ENCODE measurements at regions not wholly inside any gene's neighbourhood (a gene's known extent, or its start where the extent isn't known, plus 50 kb on each side); places are given as distances from the start of the nearest gene placed in this dataset.
"Not testable (repeated sequence)": the region's sequence is repeated elsewhere in the genome, so short reads cannot be mapped to it uniquely, and the experiment has no call there.

GRCh38 chr2:186940463-186940862, 91.5 kb upstream of the ZSWIM2 start:
- no peaks in the 10 kb centered on the region for H3K4me1 ChIP-seq (ENCODE audit: control insufficient read depth, insufficient read depth, low read length, poor library complexity, severe bottlenecking)
- H3K4me3 ChIP-seq (ENCODE audit: extremely low read depth, insufficient read depth, low read length, poor library complexity, severe bottlenecking): no peak overlapping the region
- WGBS, 2 experiments (ENCODE audit: insufficient coverage in 2 of 2): 100% methylated on average over 1 of the region's 2 CpGs; no CpG with 5 or more reads in 1 of the 2 experiments
- no peak overlapping the region for H3K27ac ChIP-seq (ENCODE audit: low read depth, low read length, severe bottlenecking)
- no peaks in the 10 kb centered on the region for H3K36me3 ChIP-seq (ENCODE audit: control insufficient read depth, insufficient read depth, low read length)
- H3K9me3 ChIP-seq (ENCODE audit: control insufficient read depth, low read length): no peaks in the 10 kb centered on the region

GRCh38 chr2:186934420-186934819, 85.5 kb upstream of the ZSWIM2 start:
- Histone ChIP-seq H3K4me3 (ENCODE audit: extremely low read depth, insufficient read depth, low read length, poor library complexity, severe bottlenecking) (no peak overlapping the region), H3K9me3 (ENCODE audit: control insufficient read depth, low read length) (no peaks in the 10 kb centered on the region), H3K36me3 (ENCODE audit: control insufficient read depth, insufficient read depth, low read length) (no peaks in the 10 kb centered on the region), H3K4me1 (ENCODE audit: control insufficient read depth, insufficient read depth, low read length, poor library complexity, severe bottlenecking) (no peaks in the 10 kb centered on the region), H3K27ac (ENCODE audit: low read depth, low read length, severe bottlenecking) (no peak overlapping the region)
- 60 to 61% methylated on average over 1 to 3 of the region's 4 CpGs for WGBS, 2 experiments (ENCODE audit: insufficient coverage in 2 of 2)

- H3K27ac ChIP-seq (ENCODE audit: low read depth, low read length, severe bottlenecking): no peak overlapping the region
- no peaks in the 10 kb centered on the region for H3K9me3 ChIP-seq (ENCODE audit: control insufficient read depth, low read length)
- no peaks in the 10 kb centered on the region for H3K4me1 ChIP-seq (ENCODE audit: control insufficient read depth, insufficient read depth, low read length, poor library complexity, severe bottlenecking)
- no peaks in the 10 kb centered on the region for H3K36me3 ChIP-seq (ENCODE audit: control insufficient read depth, insufficient read depth, low read length)
- no peak overlapping the region for H3K4me3 ChIP-seq (ENCODE audit: extremely low read depth, insufficient read depth, low read length, poor library complexity, severe bottlenecking)
Measured at GRCh38 chr2:186927867-186928191, 78.9 kb upstream of the ZSWIM2 start.

DNA sequence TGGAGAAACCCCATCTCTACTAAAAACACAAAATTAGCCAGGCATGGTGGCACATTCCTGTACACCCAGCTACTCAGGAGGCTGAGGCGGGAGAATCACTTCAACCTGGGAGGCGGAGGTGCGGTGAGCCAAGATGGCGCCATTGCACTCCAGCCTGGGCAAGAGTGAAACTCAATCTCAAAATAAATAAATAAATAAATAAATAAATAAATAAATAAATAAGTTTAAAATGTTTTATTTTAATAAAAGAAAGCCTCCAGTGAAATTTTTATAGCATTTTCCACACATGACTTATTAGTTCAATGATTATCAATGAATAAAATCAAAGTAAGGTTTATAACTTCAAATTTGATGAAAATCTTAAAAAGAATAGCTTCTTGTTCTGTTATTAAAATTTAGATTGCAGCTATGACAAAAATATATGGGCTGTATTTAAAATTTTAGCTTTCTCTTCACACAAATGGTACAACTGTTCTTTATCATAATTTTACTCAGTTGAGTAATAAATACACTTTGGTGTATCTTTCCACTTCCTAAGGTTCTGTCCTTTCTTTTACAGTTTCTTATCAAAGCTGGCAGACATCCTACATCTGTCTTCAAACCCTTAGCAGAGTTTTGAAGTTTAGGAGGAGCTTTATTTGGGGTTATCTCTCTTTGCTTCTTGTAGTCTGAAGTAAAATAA, 78.4 kb upstream of the ZSWIM2 start:
- WGBS, 2 experiments (ENCODE audit: insufficient coverage in 2 of 2): no CpG with 5 or more reads among the region's 4 CpGs
- Histone ChIP-seq H3K27ac (ENCODE audit: low read depth, low read length, severe bottlenecking) (no peak overlapping the region), H3K36me3 (ENCODE audit: control insufficient read depth, insufficient read depth, low read length) (no peaks in the 10 kb centered on the region), H3K4me3 (ENCODE audit: extremely low read depth, insufficient read depth, low read length, poor library complexity, severe bottlenecking) (no peak overlapping the region), H3K9me3 (ENCODE audit: control insufficient read depth, low read length) (no peaks in the 10 kb centered on the region), H3K4me1 (ENCODE audit: control insufficient read depth, insufficient read depth, low read length, poor library complexity, severe bottlenecking) (no peaks in the 10 kb centered on the region)

- Histone ChIP-seq H3K4me1 (ENCODE audit: control insufficient read depth, insufficient read depth, low read length, poor library complexity, severe bottlenecking) (no peaks in the 10 kb centered on the region), H3K27ac (ENCODE audit: low read depth, low read length, severe bottlenecking) (no peak overlapping the region), H3K4me3 (ENCODE audit: extremely low read depth, insufficient read depth, low read length, poor library complexity, severe bottlenecking) (no peak overlapping the region), H3K9me3 (ENCODE audit: control insufficient read depth, low read length) (no peaks in the 10 kb centered on the region), H3K36me3 (ENCODE audit: control insufficient read depth, insufficient read depth, low read length) (no peaks in the 10 kb centered on the region)
- 80% methylated on average over 1 of the region's 1 CpG; no CpG with 5 or more reads in 1 of the 2 experiments for WGBS, 2 experiments (ENCODE audit: insufficient coverage in 2 of 2)
Measured at GRCh38 chr2:186925514-186925913, 76.5 kb upstream of the ZSWIM2 start.

DNA sequence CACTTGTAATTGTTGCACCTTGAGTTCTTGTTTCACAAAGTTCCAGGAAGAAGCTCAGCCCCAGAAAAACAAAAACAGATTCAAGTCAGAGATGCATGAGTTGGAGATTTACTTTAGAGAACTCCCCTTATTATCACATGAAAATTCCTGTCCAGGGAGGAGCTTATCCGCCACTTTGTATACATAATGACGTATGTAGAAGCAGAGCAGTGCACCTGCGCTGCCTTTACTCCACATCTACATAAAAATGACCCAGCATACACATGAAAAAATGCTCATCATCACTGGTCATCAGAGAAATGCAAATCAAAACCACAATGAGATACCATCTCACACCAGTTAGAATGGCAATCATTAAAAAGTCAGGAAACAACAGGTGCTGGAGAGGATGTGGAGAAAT, 73.3 kb upstream of the ZSWIM2 start:
- not testable (repeated sequence) for H3K4me1 ChIP-seq (ENCODE audit: control insufficient read depth, insufficient read depth, low read length, poor library complexity, severe bottlenecking)
- 72% methylated on average over 3 of the region's 3 CpGs; no CpG with 5 or more reads in 1 of the 2 experiments for WGBS, 2 experiments (ENCODE audit: insufficient coverage in 2 of 2)

GRCh38 chr2:186919296-186919695, 70.3 kb upstream of the ZSWIM2 start:
- H3K9me3 ChIP-seq (ENCODE audit: control insufficient read depth, low read length): no peaks in the 10 kb centered on the region
- H3K4me3 ChIP-seq (ENCODE audit: extremely low read depth, insufficient read depth, low read length, poor library complexity, severe bottlenecking): no peak overlapping the region
- H3K4me1 ChIP-seq (ENCODE audit: control insufficient read depth, insufficient read depth, low read length, poor library complexity, severe bottlenecking): no peaks in the 10 kb centered on the region
- H3K27ac ChIP-seq (ENCODE audit: low read depth, low read length, severe bottlenecking): no peak overlapping the region
- WGBS, 2 experiments (ENCODE audit: insufficient coverage in 2 of 2): 82% methylated on average over 1 of the region's 2 CpGs; no CpG with 5 or more reads in 1 of the 2 experiments
- no peaks in the 10 kb centered on the region for H3K36me3 ChIP-seq (ENCODE audit: control insufficient read depth, insufficient read depth, low read length)

More for the DNA sequence above, 73.3 kb upstream of the ZSWIM2 start:
- not testable (repeated sequence) for H3K9me3 ChIP-seq (ENCODE audit: control insufficient read depth, low read length); H3K36me3 ChIP-seq (ENCODE audit: control insufficient read depth, insufficient read depth, low read length); H3K27ac ChIP-seq (ENCODE audit: low read depth, low read length, severe bottlenecking); H3K4me3 ChIP-seq (ENCODE audit: extremely low read depth, insufficient read depth, low read length, poor library complexity, severe bottlenecking)

GRCh38 chr2:186918495-186918894, 69.5 kb upstream of the ZSWIM2 start:
- H3K27ac ChIP-seq (ENCODE audit: low read depth, low read length, severe bottlenecking): no peak overlapping the region
- no peaks in the 10 kb centered on the region for H3K4me1 ChIP-seq (ENCODE audit: control insufficient read depth, insufficient read depth, low read length, poor library complexity, severe bottlenecking)
- H3K4me3 ChIP-seq (ENCODE audit: extremely low read depth, insufficient read depth, low read length, poor library complexity, severe bottlenecking): no peak overlapping the region
- 90 to 95% methylated on average over 3 of the region's 3 CpGs for WGBS, 2 experiments (ENCODE audit: insufficient coverage in 2 of 2)
- H3K9me3 ChIP-seq (ENCODE audit: control insufficient read depth, low read length): no peaks in the 10 kb centered on the region
- no peaks in the 10 kb centered on the region for H3K36me3 ChIP-seq (ENCODE audit: control insufficient read depth, insufficient read depth, low read length)

DNA sequence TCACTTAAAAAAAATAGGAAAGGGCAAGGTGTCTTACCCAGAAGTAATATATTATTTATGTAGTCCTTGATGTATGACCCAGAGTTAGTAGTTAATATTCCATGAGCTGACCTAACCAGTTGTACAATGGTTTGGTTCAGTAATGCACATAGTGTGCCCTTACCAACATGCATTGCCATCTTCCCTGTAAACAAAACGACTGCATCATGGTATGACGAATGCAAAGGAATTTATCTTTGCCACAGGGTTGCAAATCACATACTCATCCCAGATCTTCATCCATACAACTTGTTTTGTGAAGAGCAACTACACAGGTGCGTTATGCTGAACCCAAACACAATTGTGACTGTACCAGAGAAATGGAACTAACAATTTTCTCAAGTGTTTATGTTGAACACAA, 68.9 kb upstream of the ZSWIM2 start:
- H3K36me3 ChIP-seq (ENCODE audit: control insufficient read depth, insufficient read depth, low read length): no peaks in the 10 kb centered on the region
- no peak overlapping the region for H3K4me3 ChIP-seq (ENCODE audit: extremely low read depth, insufficient read depth, low read length, poor library complexity, severe bottlenecking)
- H3K27ac ChIP-seq (ENCODE audit: low read depth, low read length, severe bottlenecking): no peak overlapping the region
- H3K4me1 ChIP-seq (ENCODE audit: control insufficient read depth, insufficient read depth, low read length, poor library complexity, severe bottlenecking): no peaks in the 10 kb centered on the region
- no peaks in the 10 kb centered on the region for H3K9me3 ChIP-seq (ENCODE audit: control insufficient read depth, low read length)
- 90 to 92% methylated on average over 2 to 3 of the region's 3 CpGs for WGBS, 2 experiments (ENCODE audit: insufficient coverage in 2 of 2)

DNA sequence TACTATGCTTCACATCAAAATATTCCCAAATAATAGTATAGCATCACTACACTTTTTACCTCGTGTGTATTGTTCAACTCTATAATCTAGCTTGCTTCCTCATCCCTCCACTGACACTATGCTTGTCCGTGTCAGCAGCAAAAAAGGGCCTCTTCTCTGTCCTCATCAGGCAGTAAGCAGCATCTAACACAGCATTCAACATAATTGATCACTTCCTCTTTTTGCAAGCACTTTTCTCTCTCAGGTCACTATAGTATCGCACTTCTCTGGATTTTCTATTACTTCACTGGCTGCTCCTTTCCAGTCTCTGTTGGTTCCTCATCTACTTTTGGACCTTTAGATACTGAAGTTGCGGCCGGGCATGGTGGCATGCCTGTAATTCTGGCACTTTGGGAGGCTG, 64.9 kb upstream of the ZSWIM2 start:
- WGBS, 2 experiments (ENCODE audit: insufficient coverage in 2 of 2): 68% methylated on average over 5 of the region's 5 CpGs

GRCh38 chr2:186912979-186913378, 64.0 kb upstream of the ZSWIM2 start:
- Histone ChIP-seq H3K4me1 (ENCODE audit: control insufficient read depth, insufficient read depth, low read length, poor library complexity, severe bottlenecking) (no peaks in the 10 kb centered on the region), H3K27ac (ENCODE audit: low read depth, low read length, severe bottlenecking) (no peak overlapping the region), H3K9me3 (ENCODE audit: control insufficient read depth, low read length) (no peaks in the 10 kb centered on the region), H3K36me3 (ENCODE audit: control insufficient read depth, insufficient read depth, low read length) (no peaks in the 10 kb centered on the region), H3K4me3 (ENCODE audit: extremely low read depth, insufficient read depth, low read length, poor library complexity, severe bottlenecking) (no peak overlapping the region)
- WGBS, 2 experiments (ENCODE audit: insufficient coverage in 2 of 2): 64 to 83% methylated on average over 1 to 2 of the region's 2 CpGs

More for the DNA sequence above, 64.9 kb upstream of the ZSWIM2 start:
- H3K4me1 ChIP-seq (ENCODE audit: control insufficient read depth, insufficient read depth, low read length, poor library complexity, severe bottlenecking): no peaks in the 10 kb centered on the region
- no peaks in the 10 kb centered on the region for H3K36me3 ChIP-seq (ENCODE audit: control insufficient read depth, insufficient read depth, low read length)
- H3K9me3 ChIP-seq (ENCODE audit: control insufficient read depth, low read length): no peaks in the 10 kb centered on the region
- H3K27ac ChIP-seq (ENCODE audit: low read depth, low read length, severe bottlenecking): no peak overlapping the region
- H3K4me3 ChIP-seq (ENCODE audit: extremely low read depth, insufficient read depth, low read length, poor library complexity, severe bottlenecking): no peak overlapping the region

Data from mesodermal cell (in vitro differentiated cells).